Activated CD8-positive, alpha-beta T cell treated with anti-CD3 and anti-CD28 coated beads for 36 hours (primary cell): ENCODE measurements at regions not wholly inside any gene's neighbourhood (a gene's known extent, or its start where the extent isn't known, plus 50 kb on each side); places are given as distances from the start of the nearest gene placed in this dataset.

ENCODE experiments used
- ATAC-seq: fragments of 200-7000 bp; cut with Tn5 transposase; one replicate; pipeline ENCODE4 v1.10.0; 2021; ENCODE audit warnings: mild to moderate bottlenecking, moderate library complexity
- CTCF ChIA-PET: fragments of 350-600 bp; sonication (Branson Sonifier 250); formaldehyde crosslinking; loops from one replicate; lab custom pipeline; 2021; ENCODE audit warnings: antibody characterized with exemption; lab: Charles Lee
- POLR2A ChIA-PET: fragments of 350-600 bp; sonication (Branson Sonifier 250); formaldehyde crosslinking; loops from one replicate; lab custom pipeline; 2021; ENCODE audit warnings: antibody characterized with exemption; lab: Charles Lee
- DNase-seq: peaks from one replicate; pipeline ENCODE4 v3.0.0-alpha.2; 2020
- H3K27ac Mint-ChIP-seq: one replicate; pipeline ENCODE4 v1.8.0; 2021; ENCODE audit warnings: mild to moderate bottlenecking, mixed read lengths
- H3K27me3 Mint-ChIP-seq: one replicate; pipeline ENCODE4 v1.8.0; 2021; ENCODE audit warnings: mixed read lengths
- H3K36me3 Mint-ChIP-seq: one replicate; pipeline ENCODE4 v1.8.0; 2021; ENCODE audit warnings: low read depth, mixed read lengths
- H3K4me1 Mint-ChIP-seq: one replicate; pipeline ENCODE4 v1.8.0; 2021; ENCODE audit warnings: low read depth, mixed read lengths
- H3K4me3 Mint-ChIP-seq: one replicate; pipeline ENCODE4 v1.8.0; 2021; ENCODE audit warnings: mild to moderate bottlenecking, moderate library complexity, mixed read lengths
- H3K9me3 Mint-ChIP-seq: one replicate; pipeline ENCODE4 v1.8.0; 2021; ENCODE audit warnings: mixed read lengths
- CTCF ChIP-seq: fragments of 200-600 bp; IDR thresholded peaks from one replicate; pipeline ENCODE4 v1.8.0; 2022; ENCODE audit warnings: antibody characterized with exemption, mild to moderate bottlenecking
- intact Hi-C: fragments of 100-400 bp; cut with micrococcal nuclease; formaldehyde crosslinking; loops from one replicate; pipeline ENCODE4 v1.10.0; 2022

- H3K36me3 Mint-ChIP-seq = no peaks in the 10 kb centered on the region
- POLR2A ChIA-PET = no interaction called here
- intact Hi-C loops = no loop called here
- CTCF ChIA-PET = no interaction called here
- no peak for TF ChIP-seq CTCF
- H3K27me3 Mint-ChIP-seq = no peaks in the 10 kb centered on the region
- no peaks in the 10 kb centered on the region for H3K4me1 Mint-ChIP-seq
- no peak overlapping the region for H3K4me3 Mint-ChIP-seq
- no peak for ATAC-seq
- peaks cover 7% of the 10 kb centered on the region for H3K9me3 Mint-ChIP-seq
- DNase-seq = no peak
- no peak overlapping the region for H3K27ac Mint-ChIP-seq
These were observed 268.8 kb upstream of the CNTN3 start for GRCh38 chr3:74883222-74883621.

- no peak overlapping the region for H3K4me3 Mint-ChIP-seq
- CTCF ChIA-PET = no interaction called here
- H3K36me3 Mint-ChIP-seq = no peaks in the 10 kb centered on the region
- DNase-seq (no peak), ATAC-seq (no peak)
- POLR2A ChIA-PET = no interaction called here
- no peaks in the 10 kb centered on the region for H3K4me1 Mint-ChIP-seq
- TF ChIP-seq CTCF = no peak
- intact Hi-C loops = no loop called here
- no peaks in the 10 kb centered on the region for H3K27me3 Mint-ChIP-seq
- peaks cover 11% of the 10 kb centered on the region for H3K9me3 Mint-ChIP-seq
- no peak overlapping the region for H3K27ac Mint-ChIP-seq
These were observed 265.8 kb upstream of the CNTN3 start for GRCh38 chr3:74880237-74880636.

GRCh38 chr3:74866357-74867030 lies 252.0 kb upstream of the CNTN3 start:
- ChIA-PET CTCF (no interaction called here), POLR2A (no interaction called here)
- intact Hi-C loops = no loop called here
- Mint-ChIP-seq H3K9me3 (peaks cover 5% of the 10 kb centered on the region), H3K27ac (no peak overlapping the region), H3K4me3 (no peak overlapping the region), H3K36me3 (no peaks in the 10 kb centered on the region), H3K4me1 (no peaks in the 10 kb centered on the region), H3K27me3 (no peaks in the 10 kb centered on the region)
- TF ChIP-seq CTCF = no peak
- no peak for DNase-seq
- ATAC-seq = no peak

- intact Hi-C loops = no loop called here
- ChIA-PET CTCF (no interaction called here), POLR2A (no interaction called here)
- Mint-ChIP-seq H3K36me3 (no peaks in the 10 kb centered on the region), H3K4me1 (no peaks in the 10 kb centered on the region), H3K4me3 (no peak overlapping the region), H3K9me3 (peaks cover 7% of the 10 kb centered on the region), H3K27ac (no peak overlapping the region), H3K27me3 (no peaks in the 10 kb centered on the region)
- TF ChIP-seq CTCF = no peak
- ATAC-seq (no peak), DNase-seq (no peak)
These were observed 248.0 kb upstream of the CNTN3 start for GRCh38 chr3:74862476-74862875.

- CTCF ChIA-PET = no interaction called here
- DNase-seq = no peak
- no peak for ATAC-seq
- H3K27me3 Mint-ChIP-seq = no peaks in the 10 kb centered on the region
- no peaks in the 10 kb centered on the region for H3K4me1 Mint-ChIP-seq
- no peak for TF ChIP-seq CTCF
- intact Hi-C loops = no loop called here
- no peak overlapping the region for H3K27ac Mint-ChIP-seq
- H3K9me3 Mint-ChIP-seq = peaks cover 7% of the 10 kb centered on the region
- no peak overlapping the region for H3K4me3 Mint-ChIP-seq
- POLR2A ChIA-PET = no interaction called here
- no peaks in the 10 kb centered on the region for H3K36me3 Mint-ChIP-seq
These were observed 246.8 kb upstream of the CNTN3 start for GRCh38 chr3:74861211-74861610.
